Mammary epithelial cell (primary cell): ENCODE measurements at regions not wholly inside any gene's neighbourhood (a gene's known extent, or its start where the extent isn't known, plus 50 kb on each side); places are given as distances from the start of the nearest gene placed in this dataset.
"Not testable (repeated sequence)": the region's sequence is repeated elsewhere in the genome, so short reads cannot be mapped to it uniquely, and the experiment has no call there.

Experiments used
- CTCF ChIP-seq, 2 donors: IDR thresholded peaks in 1 of 2; conservative IDR thresholded peaks in 1 of 2; 2 replicates each; pipeline ENCODE4 v1.5.1; 2011 to 2012; ENCODE audit warnings: inconsistent platforms in 2 of 2, low read length in 2 of 2, mild to moderate bottlenecking in 2 of 2, control low read depth in 1 of 2, low read depth in 1 of 2; ENCODE audit not compliant: insufficient read depth in 1 of 2; ENCODE audit errors: extremely low read depth in 1 of 2
- EZH2 ChIP-seq: IDR thresholded peaks from 2 replicates; pipeline ENCODE4 v1.6.1; 2012; ENCODE audit warnings: low read length, inconsistent platforms, borderline replicate concordance

GRCh38 chr14:105770619-105771216, 244.3 kb downstream of the TMEM121 start:
- TF ChIP-seq CTCF (conservative IDR thresholded peaks at IDR 0.05 in 1 of 2, IDR thresholded peaks at IDR 0.05 in 1 of 2; ENCODE audit: extremely low read depth in 1 of 2, insufficient read depth in 1 of 2, low read depth in 1 of 2, low read length in 2 of 2); EZH2: not testable (repeated sequence)
